Hepatocyte (in vitro differentiated cells): ENCODE measurements at regions not wholly inside any gene's neighbourhood (a gene's known extent, or its start where the extent isn't known, plus 50 kb on each side); places are given as distances from the start of the nearest gene placed in this dataset.

Experiments used
- DNase-seq: peaks from one replicate; pipeline ENCODE4 v3.0.0-alpha.2; 2016; ENCODE audit warnings: low spot score
- H2AFZ ChIP-seq: fragments of 200-600 bp; sonication (generic); 2 replicates; pipeline ENCODE4 v1.6.0; 2016; ENCODE audit warnings: antibody characterized with exemption, mild to moderate bottlenecking
- H3K27ac ChIP-seq: fragments of 200-600 bp; sonication (generic); 2 replicates; pipeline ENCODE4 v1.5.1; 2016; ENCODE audit warnings: mild to moderate bottlenecking
- H3K27me3 ChIP-seq: fragments of 200-600 bp; sonication (generic); 2 replicates; pipeline ENCODE4 v1.6.1; 2016
- H3K36me3 ChIP-seq: fragments of 200-600 bp; sonication (generic); replicated peaks from 2 replicates; pipeline ENCODE4 v1.5.1; 2016; ENCODE audit warnings: low read depth; ENCODE audit not compliant: insufficient read depth
- H3K4me1 ChIP-seq: fragments of 200-600 bp; sonication (generic); 2 replicates; pipeline ENCODE4 v1.5.1; 2016; ENCODE audit warnings: mild to moderate bottlenecking, moderate library complexity; ENCODE audit not compliant: insufficient read depth
- H3K4me2 ChIP-seq: fragments of 200-600 bp; sonication (generic); 2 replicates; pipeline ENCODE4 v1.6.0; 2016
- H3K4me3 ChIP-seq: fragments of 200-600 bp; sonication (generic); 2 replicates; pipeline ENCODE4 v1.5.1; 2016; ENCODE audit warnings: mild to moderate bottlenecking
- H3K79me2 ChIP-seq: fragments of 200-600 bp; sonication (generic); 2 replicates; pipeline ENCODE4 v1.6.0; 2017; ENCODE audit warnings: mild to moderate bottlenecking
- H3K9me2 ChIP-seq: fragments of 200-600 bp; sonication (generic); replicated peaks from 2 replicates; pipeline ENCODE4 v1.6.0; 2017; ENCODE audit warnings: mild to moderate bottlenecking; ENCODE audit not compliant: insufficient read depth
- H3K9me3 ChIP-seq: fragments of 200-600 bp; sonication (generic); 2 replicates; pipeline ENCODE4 v1.5.1; 2016; ENCODE audit warnings: low read depth, mild to moderate bottlenecking
- H4K20me1 ChIP-seq: fragments of 200-600 bp; sonication (generic); 2 replicates; pipeline ENCODE4 v1.6.0; 2016; ENCODE audit warnings: mild to moderate bottlenecking; ENCODE audit not compliant: insufficient read depth, poor library complexity, severe bottlenecking
- CTCF ChIP-seq: fragments of 200-600 bp; sonication (generic); IDR thresholded peaks from 2 replicates; pipeline ENCODE4 v1.5.1; 2016; ENCODE audit warnings: antibody characterized with exemption, mild to moderate bottlenecking; ENCODE audit not compliant: poor library complexity
- EZH2 ChIP-seq: fragments of 200-600 bp; sonication (generic); IDR thresholded peaks from 2 replicates; pipeline ENCODE4 v1.6.1; 2016; ENCODE audit warnings: antibody characterized with exemption, mild to moderate bottlenecking, borderline replicate concordance
- EZH2phosphoT487 ChIP-seq: fragments of 200-600 bp; sonication (generic); IDR thresholded peaks from one replicate; pipeline ENCODE4 v1.6.1; 2018; ENCODE audit warnings: antibody characterized with exemption, mild to moderate bottlenecking, low read depth, moderate library complexity; ENCODE audit not compliant: unreplicated experiment, severe bottlenecking
- whole genome bisulfite sequencing: methylation state at CpG from one replicate; pipeline ENCODE4 v1.1.6; 2016; ENCODE audit warnings: low lambda C conversion rate; ENCODE audit errors: missing lambda C conversion rate; 5-methylcytosine and 5-hydroxymethylcytosine counted together

- DNase-seq = no peak
- 72% methylated on average over 3 of the region's 3 CpGs for WGBS
- no peaks in the 10 kb centered on the region for H3K27me3 ChIP-seq
- no peaks in the 10 kb centered on the region for H3K9me3 ChIP-seq
- H3K27ac ChIP-seq = no peak overlapping the region
- H3K4me3 ChIP-seq = no peak overlapping the region
- no peak overlapping the region for H3K4me2 ChIP-seq
- no peaks in the 10 kb centered on the region for H3K9me2 ChIP-seq
- H3K36me3 ChIP-seq = no peaks in the 10 kb centered on the region
- H3K79me2 ChIP-seq = no peaks in the 10 kb centered on the region
- no peaks in the 10 kb centered on the region for H4K20me1 ChIP-seq
- no peak overlapping the region for H2AFZ ChIP-seq
- no peak for TF ChIP-seq EZH2phosphoT487
- no peak for TF ChIP-seq EZH2
- TF ChIP-seq CTCF = no peak
- H3K4me1 ChIP-seq = no peaks in the 10 kb centered on the region
Measured at GRCh38 chr9:19564396-19565061, 155.7 kb downstream of the ACER2 start.

GRCh38 chr9:19555214-19555613 lies 146.4 kb downstream of the ACER2 start:
- Histone ChIP-seq H3K9me2 (no peaks in the 10 kb centered on the region), H3K79me2 (no peaks in the 10 kb centered on the region), H3K4me1 (no peaks in the 10 kb centered on the region), H2AFZ (no peak overlapping the region), H3K4me2 (no peak overlapping the region), H4K20me1 (no peaks in the 10 kb centered on the region), H3K27me3 (no peaks in the 10 kb centered on the region), H3K9me3 (no peaks in the 10 kb centered on the region), H3K27ac (no peak overlapping the region), H3K36me3 (no peaks in the 10 kb centered on the region), H3K4me3 (no peak overlapping the region)
- no peak for DNase-seq
- TF ChIP-seq EZH2phosphoT487 (no peak), CTCF (no peak), EZH2 (no peak)
- whole genome bisulfite sequencing = 79% methylated on average over 4 of the region's 4 CpGs

GRCh38 chr9:19554529-19554928 lies 145.7 kb downstream of the ACER2 start:
- Histone ChIP-seq H2AFZ (no peak overlapping the region), H4K20me1 (no peaks in the 10 kb centered on the region), H3K27ac (no peak overlapping the region), H3K9me3 (no peaks in the 10 kb centered on the region), H3K9me2 (no peaks in the 10 kb centered on the region), H3K27me3 (no peaks in the 10 kb centered on the region), H3K36me3 (no peaks in the 10 kb centered on the region), H3K4me1 (no peaks in the 10 kb centered on the region), H3K79me2 (no peaks in the 10 kb centered on the region), H3K4me2 (no peak overlapping the region), H3K4me3 (no peak overlapping the region)
- no peak for TF ChIP-seq CTCF
- TF ChIP-seq EZH2 = no peak
- TF ChIP-seq EZH2phosphoT487 = no peak
- no peak for DNase-seq
- 92% methylated on average over 4 of the region's 4 CpGs for WGBS
